HepG2 (cell line): ENCODE measurements at regions not wholly inside any gene's neighbourhood (a gene's known extent, or its start where the extent isn't known, plus 50 kb on each side); places are given as distances from the start of the nearest gene placed in this dataset.

ENCODE experiments used
- ATAC-seq: fragments of 200-7000 bp; cut with Tn5 transposase; 3 replicates; pipeline ENCODE4 v1.9.1; 2020; ENCODE audit warnings: mild to moderate bottlenecking, moderate library complexity
- BruUV-seq: library from RNA; stranded (reverse); fragments of 400-500 nt; replicated peaks from 2 replicates; lab custom pipeline; 2021; lab: Mats Ljungman, UMichigan
- CTCF ChIA-PET: fragments of 300-600 bp; formaldehyde crosslinking; extraction: SDS; loops from one replicate; lab custom pipeline; 2021; ENCODE audit warnings: low total read pairs, inconsistent platforms, low intra/inter-chr PET ratio; lab: Yijun Ruan, JAX
- POLR2A ChIA-PET: fragments of 350-600 bp; sonication (Branson Sonifier 250); formaldehyde crosslinking; loops from one replicate; lab custom pipeline; 2020; ENCODE audit warnings: antibody characterized with exemption, inconsistent platforms; lab: Yijun Ruan, JAX
- DNase-seq: peaks from one replicate; pipeline ENCODE4 v3.0.0-alpha.2; 2015; ENCODE audit warnings: low spot score
- FAIRE-seq: peaks from 3 replicates; lab custom pipeline; 2011; peaks lifted over from hg19 to GRCh38; lab: Jason Lieb, UNC
- H2AFZ ChIP-seq: one replicate; pipeline ENCODE4 v1.6.1; 2011; ENCODE audit warnings: low read length, inconsistent platforms
- H3K27ac ChIP-seq: fragments of 300-600 bp; 3 replicates; pipeline ENCODE4 v1.8.0; 2011; ENCODE audit warnings: mixed run types, mild to moderate bottlenecking, mixed read lengths, low read length, inconsistent platforms; ENCODE audit not compliant: insufficient read depth; ENCODE audit errors: extremely low read length
- H3K27me3 ChIP-seq, 2 experiments: fragments of 200-600 bp in 1 of 2; 2 replicates in 1 of 2; 3 replicates in 1 of 2; pipeline versions ENCODE4 v1.6.0 to v1.8.0; 2011; ENCODE audit warnings: low read length in 2 of 2, mild to moderate bottlenecking in 2 of 2, moderate library complexity in 2 of 2, inconsistent platforms in 1 of 2; ENCODE audit not compliant: insufficient read depth in 2 of 2, control insufficient read depth in 1 of 2
- H3K36me3 ChIP-seq, 2 experiments: fragments of 200-600 bp in 1 of 2; replicated peaks in 1 of 2; 2 replicates in 1 of 2; 3 replicates in 1 of 2; pipeline versions ENCODE4 v1.5.1 to v1.8.0; 2011; ENCODE audit warnings: low read length in 2 of 2, inconsistent platforms in 1 of 2; ENCODE audit not compliant: insufficient read depth in 2 of 2, control insufficient read depth in 1 of 2
- H3K4me1 ChIP-seq: 2 replicates; pipeline ENCODE4 v1.5.1; 2012; ENCODE audit warnings: low read length, inconsistent platforms; ENCODE audit not compliant: insufficient read depth
- H3K4me2 ChIP-seq: 2 replicates; pipeline ENCODE4 v1.6.0; 2011; ENCODE audit warnings: low read depth, low read length, inconsistent platforms
- H3K4me3 ChIP-seq, 3 experiments: fragments of 200-600 bp in 1 of 3; sonication (generic), shearing (Covaris generic) in 1 of 3; replicated peaks in 1 of 3; 2 replicates each; pipeline ENCODE4 v1.5.1; 2011 to 2016; ENCODE audit warnings: low read length in 3 of 3, inconsistent platforms in 2 of 3, low read depth in 2 of 3, mild to moderate bottlenecking in 2 of 3, control low read depth in 1 of 3, mixed read lengths in 1 of 3; ENCODE audit not compliant: insufficient read depth in 1 of 3
- H3K79me2 ChIP-seq: one replicate; pipeline ENCODE4 v1.6.1; 2011; ENCODE audit warnings: low read length, inconsistent platforms; ENCODE audit not compliant: insufficient read depth
- H3K9ac ChIP-seq: 2 replicates; pipeline ENCODE4 v1.6.0; 2011; ENCODE audit warnings: mild to moderate bottlenecking, low read depth, low read length, inconsistent platforms; ENCODE audit not compliant: insufficient read depth
- H3K9me3 ChIP-seq: 2 replicates; pipeline ENCODE4 v1.5.1; 2012; ENCODE audit warnings: mild to moderate bottlenecking, low read length
- H4K20me1 ChIP-seq: 2 replicates; pipeline ENCODE4 v1.6.0; 2011; ENCODE audit warnings: inconsistent platforms, mild to moderate bottlenecking, low read length, moderate library complexity; ENCODE audit not compliant: insufficient read depth
- FIP1L1 ChIP-seq: fragments of 200-400 bp; formaldehyde crosslinking; IDR thresholded peaks from 2 replicates; pipeline ENCODE4 v1.6.1; 2018; ENCODE audit warnings: low read depth, mild to moderate bottlenecking, low read length, moderate library complexity, borderline replicate concordance; ENCODE audit not compliant: insufficient read depth
- GTF2F1 ChIP-seq: fragments of 150-350 bp; IDR thresholded peaks from 2 replicates; pipeline ENCODE4 v1.6.1; 2014; ENCODE audit warnings: low read length
- PAF1 ChIP-seq: IDR thresholded peaks from 2 replicates; pipeline ENCODE4 v1.6.1; 2016; ENCODE audit warnings: missing genetic modification reagents, missing compliant biosample characterization
- RORA ChIP-seq: sonication (generic); formaldehyde crosslinking; IDR thresholded peaks from 2 replicates; pipeline ENCODE4 v1.5.0; 2020; ENCODE audit warnings: mild to moderate bottlenecking, missing genetic modification reagents, moderate library complexity
- SAFB2 ChIP-seq: sonication (generic); formaldehyde crosslinking; IDR thresholded peaks from 2 replicates; pipeline ENCODE4 v1.5.1; 2020; ENCODE audit warnings: missing genetic modification reagents, low read depth, mild to moderate bottlenecking, borderline replicate concordance
- TGIF2 ChIP-seq: IDR thresholded peaks from 2 replicates; pipeline ENCODE4 v1.6.1; 2016; ENCODE audit warnings: control low read depth, missing compliant biosample characterization
- THAP11 ChIP-seq: IDR thresholded peaks from 2 replicates; pipeline ENCODE4 v1.6.1; 2016; ENCODE audit warnings: missing biosample characterization, missing genetic modification reagents
- TRIM24 ChIP-seq: sonication (generic); formaldehyde crosslinking; IDR thresholded peaks from 2 replicates; pipeline ENCODE4 v1.8.0; 2022; ENCODE audit warnings: mild to moderate bottlenecking, missing genetic modification reagents
- ZFX ChIP-seq: sonication (generic); formaldehyde crosslinking; IDR thresholded peaks from 2 replicates; pipeline ENCODE4 v1.4.0; 2020; ENCODE audit warnings: mild to moderate bottlenecking, low read depth, missing genetic modification reagents, moderate library complexity
- ZNF577 ChIP-seq: sonication (generic); formaldehyde crosslinking; IDR thresholded peaks from 2 replicates; pipeline ENCODE4 v1.4.0; 2020; ENCODE audit warnings: mild to moderate bottlenecking, low read depth, missing genetic modification reagents, borderline replicate concordance
- ZNF777 ChIP-seq: sonication (generic); formaldehyde crosslinking; IDR thresholded peaks from 2 replicates; pipeline ENCODE4 v1.4.0; 2020; ENCODE audit warnings: missing genetic modification reagents
- ZNF781 ChIP-seq: sonication (generic); formaldehyde crosslinking; IDR thresholded peaks from 2 replicates; pipeline ENCODE4 v1.5.1; 2020; ENCODE audit warnings: borderline replicate concordance, mild to moderate bottlenecking, missing genetic modification reagents; ENCODE audit errors: not compliant biosample characterization
- WGBS: methylation state at CpG from one replicate; pipeline ENCODE4 v1.1.6; 2017; ENCODE audit warnings: low lambda C conversion rate; 5-methylcytosine and 5-hydroxymethylcytosine counted together
- in situ Hi-C: cut with HindIII; loops from 2 replicates; pipeline ENCODE4 v1.10.0; 2017; ENCODE audit warnings: low pct_unique_long_range_greater_than_20kb; ENCODE audit not compliant: extremely low pct_ligation_motif_present
- intact Hi-C: fragments of 100-400 bp; cut with micrococcal nuclease; formaldehyde crosslinking; loops from one replicate; pipeline ENCODE4 v1.10.0; 2022; ENCODE audit not compliant: unreplicated experiment
- TF ChIP-seq, protein P1 (sequence below): sonication (generic); formaldehyde crosslinking; IDR thresholded peaks from 2 replicates; pipeline ENCODE4 v1.4.0; 2020; ENCODE audit warnings: mild to moderate bottlenecking, missing genetic modification reagents
- TF ChIP-seq, protein P2 (sequence below): sonication (generic); formaldehyde crosslinking; IDR thresholded peaks from 2 replicates; pipeline ENCODE4 v1.8.1; 2023; ENCODE audit warnings: missing genetic modification reagents, inconsistent platforms, borderline replicate concordance

DNA sequence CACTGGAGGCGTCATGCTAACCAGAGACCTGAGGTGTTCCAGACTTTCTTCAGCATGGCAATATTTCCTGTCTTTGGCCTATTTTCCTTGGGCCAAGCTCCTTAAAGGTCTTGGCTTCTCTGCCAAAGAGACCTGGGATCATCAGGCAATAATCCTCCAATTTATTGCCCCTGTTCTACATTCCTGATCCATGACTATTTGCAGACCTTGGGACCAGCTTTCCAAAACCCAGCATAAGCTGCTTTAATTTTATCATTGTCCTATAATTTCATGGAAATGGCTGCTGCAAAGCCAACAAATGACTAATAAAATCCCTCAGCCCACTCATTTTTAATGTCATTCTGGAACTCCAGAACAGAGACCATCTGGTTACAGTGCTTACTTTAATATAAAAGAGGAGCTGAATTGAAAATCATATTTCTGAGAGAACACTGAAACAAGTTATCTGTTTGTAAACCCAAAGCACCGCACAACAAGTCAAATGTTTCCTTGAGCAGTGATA lies 166.9 kb upstream of the BTG1 start:
- no peaks in the 10 kb centered on the region for H3K9me3 ChIP-seq
- H3K4me1 ChIP-seq: no peaks in the 10 kb centered on the region
- DNase-seq: no peak
- intact Hi-C loops: no loop called here
- no peak for ATAC-seq
- no peak overlapping the region for H3K27ac ChIP-seq
- no peaks in the 10 kb centered on the region for H3K36me3 ChIP-seq
- no peak overlapping the region for H3K4me2 ChIP-seq
- CTCF ChIA-PET: no interaction called here
- no TSS peak for BruUV-seq
- no peaks in the 10 kb centered on the region for H4K20me1 ChIP-seq
- TF ChIP-seq ZFX (CRISPR knock-in tag): no peak
- no peak overlapping the region for H3K9ac ChIP-seq
- H2AFZ ChIP-seq: no peak overlapping the region
- WGBS: 20% methylated on average over 2 of the region's 2 CpGs
- POLR2A ChIA-PET: no interaction called here
- no peak overlapping the region for H3K4me3 ChIP-seq
- no peaks in the 10 kb centered on the region for H3K27me3 ChIP-seq
- H3K79me2 ChIP-seq: no peaks in the 10 kb centered on the region
- in situ Hi-C loops: no loop called here
- no peak for FAIRE-seq

DNA sequence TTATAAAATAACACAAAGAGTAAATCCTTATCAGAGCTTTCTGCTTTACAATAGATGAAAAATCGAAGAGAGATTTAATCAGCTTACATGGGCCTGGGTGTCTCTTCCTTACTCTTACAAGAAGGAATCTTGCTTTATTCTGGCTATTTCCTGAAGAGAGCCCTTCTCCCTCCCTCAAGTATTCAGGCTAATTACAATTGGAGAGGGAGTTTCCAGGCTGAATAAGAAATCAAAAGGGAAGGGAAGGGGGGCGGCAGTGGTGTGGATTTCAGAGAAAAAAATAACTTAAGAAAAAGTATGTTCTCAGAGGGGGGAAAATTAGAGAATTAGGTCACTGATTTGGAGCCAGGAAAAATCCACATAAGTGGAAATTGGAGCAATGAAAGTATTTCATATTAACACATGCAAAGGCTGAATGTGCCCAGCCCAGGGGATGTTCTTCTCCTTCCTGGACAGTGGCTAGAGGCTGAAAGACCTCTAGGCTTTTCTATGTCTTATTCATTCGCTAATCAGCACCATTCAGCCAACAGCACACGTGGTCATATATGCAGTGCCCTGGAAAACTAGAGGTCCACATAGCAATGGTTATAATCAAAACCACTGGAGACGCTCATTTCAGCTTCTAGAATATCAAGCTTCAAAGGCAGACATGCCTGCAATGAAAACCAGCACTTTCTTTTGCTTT lies 158.9 kb upstream of the BTG1 start:
- H3K27ac ChIP-seq: no peak overlapping the region
- no peak for DNase-seq
- H3K9ac ChIP-seq: no peak overlapping the region
- no peak for FAIRE-seq
- ChIA-PET POLR2A (no interaction called here), CTCF (no interaction called here)
- H3K27me3 ChIP-seq: no peaks in the 10 kb centered on the region
- in situ Hi-C loops (no loop called here), intact Hi-C loops (no loop called here)
- no peaks in the 10 kb centered on the region for H3K36me3 ChIP-seq
- H3K4me3 ChIP-seq: no peak overlapping the region
- H3K4me2 ChIP-seq: no peak overlapping the region
- H3K9me3 ChIP-seq: no peaks in the 10 kb centered on the region
- H3K79me2 ChIP-seq: no peaks in the 10 kb centered on the region
- H2AFZ ChIP-seq: no peak overlapping the region
- WGBS: 16% methylated on average over 5 of the region's 5 CpGs
- no peak for ATAC-seq
- no peaks in the 10 kb centered on the region for H4K20me1 ChIP-seq
- no TSS peak for BruUV-seq
- no peaks in the 10 kb centered on the region for H3K4me1 ChIP-seq
- TF ChIP-seq ZNF777 (CRISPR knock-in tag) (no peak), RORA (CRISPR knock-in tag) (no peak), ZNF781 (CRISPR knock-in tag) (no peak), FIP1L1 (no peak), GTF2F1 (no peak), PAF1 (CRISPR knock-in tag) (no peak), TRIM24 (CRISPR knock-in tag) (no peak), SAFB2 (no peak), ZNF577 (CRISPR knock-in tag) (no peak), TGIF2 (CRISPR knock-in tag) (no peak), THAP11 (CRISPR knock-in tag) (no peak)
- TF ChIP-seq, protein P1, sequence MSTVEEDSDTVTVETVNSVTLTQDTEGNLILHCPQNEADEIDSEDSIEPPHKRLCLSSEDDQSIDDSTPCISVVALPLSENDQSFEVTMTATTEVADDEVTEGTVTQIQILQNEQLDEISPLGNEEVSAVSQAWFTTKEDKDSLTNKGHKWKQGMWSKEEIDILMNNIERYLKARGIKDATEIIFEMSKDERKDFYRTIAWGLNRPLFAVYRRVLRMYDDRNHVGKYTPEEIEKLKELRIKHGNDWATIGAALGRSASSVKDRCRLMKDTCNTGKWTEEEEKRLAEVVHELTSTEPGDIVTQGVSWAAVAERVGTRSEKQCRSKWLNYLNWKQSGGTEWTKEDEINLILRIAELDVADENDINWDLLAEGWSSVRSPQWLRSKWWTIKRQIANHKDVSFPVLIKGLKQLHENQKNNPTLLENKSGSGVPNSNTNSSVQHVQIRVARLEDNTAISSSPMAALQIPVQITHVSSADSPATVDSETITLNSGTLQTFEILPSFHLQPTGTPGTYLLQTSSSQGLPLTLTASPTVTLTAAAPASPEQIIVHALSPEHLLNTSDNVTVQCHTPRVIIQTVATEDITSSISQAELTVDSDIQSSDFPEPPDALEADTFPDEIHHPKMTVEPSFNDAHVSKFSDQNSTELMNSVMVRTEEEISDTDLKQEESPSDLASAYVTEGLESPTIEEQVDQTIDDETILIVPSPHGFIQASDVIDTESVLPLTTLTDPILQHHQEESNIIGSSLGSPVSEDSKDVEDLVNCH: no peak
- TF ChIP-seq, protein P2, sequence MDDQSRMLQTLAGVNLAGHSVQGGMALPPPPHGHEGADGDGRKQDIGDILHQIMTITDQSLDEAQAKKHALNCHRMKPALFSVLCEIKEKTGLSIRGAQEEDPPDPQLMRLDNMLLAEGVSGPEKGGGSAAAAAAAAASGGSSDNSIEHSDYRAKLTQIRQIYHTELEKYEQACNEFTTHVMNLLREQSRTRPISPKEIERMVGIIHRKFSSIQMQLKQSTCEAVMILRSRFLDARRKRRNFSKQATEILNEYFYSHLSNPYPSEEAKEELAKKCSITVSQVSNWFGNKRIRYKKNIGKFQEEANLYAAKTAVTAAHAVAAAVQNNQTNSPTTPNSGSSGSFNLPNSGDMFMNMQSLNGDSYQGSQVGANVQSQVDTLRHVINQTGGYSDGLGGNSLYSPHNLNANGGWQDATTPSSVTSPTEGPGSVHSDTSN: no peak
